Right ventricle myocardium superior (tissue), 1 donor: ENCODE measurements at regions not wholly inside any gene's neighbourhood (a gene's known extent, or its start where the extent isn't known, plus 50 kb on each side); places are given as distances from the start of the nearest gene placed in this dataset.

Source experiments
- ATAC-seq: fragments of 200-7000 bp; cut with Tn5 transposase; one replicate; pipeline ENCODE4 v1.9.1; 2020; ENCODE audit warnings: mild to moderate bottlenecking; ENCODE audit not compliant: poor library complexity
- DNase-seq: peaks from one replicate; pipeline ENCODE4 v3.0.0-alpha.2; 2020
- intact Hi-C: fragments of 100-400 bp; cut with DNase I; formaldehyde crosslinking; loops from one replicate; pipeline ENCODE4 v1.11.2; 2022
- donor health status: DM: no; HTN: yes; CAD: no; lungs with severe emphysema.

GRCh38 chr1:221477252-221477651, 264.6 kb downstream of the DUSP10 start:
- intact Hi-C loops: loop anchor here (10.0 kb wide), 2 partner anchors 698 to 978 kb away; no protein-coding TSS in a partner anchor
- no peak for ATAC-seq
- DNase-seq: no peak

- intact Hi-C loops: loop anchor here (10.0 kb wide), 2 partner anchors 697 to 977 kb away; no protein-coding TSS in a partner anchor
- DNase-seq (peak; percentile 69), ATAC-seq (peak; percentile 93)
These were observed 263.6 kb downstream of the DUSP10 start for GRCh38 chr1:221478050-221478949.

- ATAC-seq (no peak), DNase-seq (no peak)
- intact Hi-C loops: no loop called here
These were observed 253.9 kb downstream of the DUSP10 start for GRCh38 chr1:221487781-221488524.

- ATAC-seq (no peak), DNase-seq (no peak)
- intact Hi-C loops: no loop called here
These were observed 253.3 kb downstream of the DUSP10 start for GRCh38 chr1:221488550-221488949.

GRCh38 chr1:221494670-221495069, 247.2 kb downstream of the DUSP10 start:
- peak; percentile 38 for ATAC-seq
- intact Hi-C loops: no loop called here
- no peak for DNase-seq

- intact Hi-C loops: no loop called here
These were observed 244.8 kb downstream of the DUSP10 start for GRCh38 chr1:221497046-221497445.

GRCh38 chr1:221503268-221503667, 238.6 kb downstream of the DUSP10 start:
- ATAC-seq: no peak
- intact Hi-C loops: no loop called here
- no peak for DNase-seq

More at GRCh38 chr1:221497046-221497445, 244.8 kb downstream of the DUSP10 start:
- ATAC-seq (no peak), DNase-seq (no peak)

- ATAC-seq: peak; percentile 46
- intact Hi-C loops: no loop called here
These were observed 232.1 kb downstream of the DUSP10 start for GRCh38 chr1:221509575-221510355.

GRCh38 chr1:221510793-221511503, 230.9 kb downstream of the DUSP10 start:
- ATAC-seq (no peak), DNase-seq (no peak)
- intact Hi-C loops: no loop called here

More at GRCh38 chr1:221509575-221510355, 232.1 kb downstream of the DUSP10 start:
- DNase-seq: no peak

- ATAC-seq: no peak
These were observed 230.1 kb downstream of the DUSP10 start for GRCh38 chr1:221511797-221512196.

GRCh38 chr1:221514806-221515205, 227.1 kb downstream of the DUSP10 start:
- DNase-seq (no peak), ATAC-seq (no peak)
- intact Hi-C loops: no loop called here

More at GRCh38 chr1:221511797-221512196, 230.1 kb downstream of the DUSP10 start:
- intact Hi-C loops: no loop called here
- DNase-seq: no peak

- DNase-seq (no peak), ATAC-seq (no peak)
- intact Hi-C loops: no loop called here
These were observed 226.4 kb downstream of the DUSP10 start for GRCh38 chr1:221515496-221515895.

GRCh38 chr1:221517961-221518360, 223.9 kb downstream of the DUSP10 start:
- ATAC-seq: no peak
- intact Hi-C loops: no loop called here

GRCh38 chr1:221520250-221520649, 221.6 kb downstream of the DUSP10 start:
- intact Hi-C loops: no loop called here
- DNase-seq (no peak), ATAC-seq (no peak)

More at GRCh38 chr1:221517961-221518360, 223.9 kb downstream of the DUSP10 start:
- no peak for DNase-seq

- intact Hi-C loops: no loop called here
- ATAC-seq: no peak
- DNase-seq: no peak
These were observed 220.2 kb downstream of the DUSP10 start for GRCh38 chr1:221521686-221522085.

GRCh38 chr1:221522529-221522940, 219.4 kb downstream of the DUSP10 start:
- intact Hi-C loops: no loop called here
- DNase-seq (no peak), ATAC-seq (no peak)

GRCh38 chr1:221525749-221526148, 216.1 kb downstream of the DUSP10 start:
- no peak for ATAC-seq
- intact Hi-C loops: no loop called here
- no peak for DNase-seq

GRCh38 chr1:221527302-221527701, 214.6 kb downstream of the DUSP10 start:
- ATAC-seq: no peak
- intact Hi-C loops: no loop called here
- no peak for DNase-seq
